ENCODE measurements at regions not wholly inside any gene's neighbourhood (a gene's known extent, or its start where the extent isn't known, plus 50 kb on each side); places are given as distances from the start of the nearest gene placed in this dataset.

- intact Hi-C loops (cut with DNase I), result no loop called here
- no peak overlapping the region for H3K27ac ChIP-seq (ENCODE audit: low read depth in 1 of 2, low read length in 2 of 2)
- no peak overlapping the region for H3K4me3 ChIP-seq (ENCODE audit: low read length in 2 of 2)
- WGBS, 2 donors, result 93 to 94% methylated on average over 5 of the region's 5 CpGs
- H3K27me3 ChIP-seq (ENCODE audit: control insufficient read depth in 1 of 2, insufficient read depth in 2 of 2, low read length in 1 of 2), result no peaks in the 10 kb centered on the region
- ATAC-seq (ENCODE audit: low FRiP score), result no peak
- peaks cover 0 to 2% of the 10 kb centered on the region in 2 donors for H3K4me1 ChIP-seq (ENCODE audit: control insufficient read depth in 1 of 2, insufficient read depth in 2 of 2, low read length in 2 of 2)
- no peak for DNase-seq
- H3K9me3 ChIP-seq (ENCODE audit: control insufficient read depth, low read length), result no peaks in the 10 kb centered on the region
- no peaks in the 10 kb centered on the region for H3K36me3 ChIP-seq (ENCODE audit: control insufficient read depth in 1 of 2, insufficient read depth in 2 of 2, low read length in 1 of 2)
Observed at GRCh38 chr12:115216301-115216700, 532.3 kb upstream of the TBX3 start.

DNA sequence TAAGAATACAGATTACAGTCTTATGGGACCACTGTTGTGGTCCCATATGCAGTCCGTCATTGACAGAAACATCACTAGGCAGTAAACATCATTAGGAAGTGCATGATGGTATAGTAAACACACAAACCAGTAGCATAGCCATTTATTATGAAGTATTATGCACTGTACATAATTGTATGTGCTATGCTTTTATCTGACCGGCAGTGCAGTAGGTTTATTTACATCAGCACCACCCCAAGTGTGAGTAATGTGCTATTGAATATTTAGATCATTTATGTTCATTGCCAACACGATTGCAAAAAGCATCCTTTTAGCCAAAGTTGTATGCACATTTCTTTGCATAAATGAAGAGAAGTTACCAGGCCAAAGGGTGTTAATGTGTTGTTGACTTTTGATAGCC, 531.6 kb upstream of the TBX3 start:
- H3K36me3 ChIP-seq (ENCODE audit: control insufficient read depth in 1 of 2, insufficient read depth in 2 of 2, low read length in 1 of 2), result no peaks in the 10 kb centered on the region
- no peak for ATAC-seq (ENCODE audit: low FRiP score)
- H3K4me1 ChIP-seq (ENCODE audit: control insufficient read depth in 1 of 2, insufficient read depth in 2 of 2, low read length in 2 of 2), result peaks cover 0 to 2% of the 10 kb centered on the region in 2 donors
- H3K27me3 ChIP-seq (ENCODE audit: control insufficient read depth in 1 of 2, insufficient read depth in 2 of 2, low read length in 1 of 2), result no peaks in the 10 kb centered on the region
- DNase-seq, result no peak
- no peaks in the 10 kb centered on the region for H3K9me3 ChIP-seq (ENCODE audit: control insufficient read depth, low read length)
- no peak overlapping the region for H3K27ac ChIP-seq (ENCODE audit: low read depth in 1 of 2, low read length in 2 of 2)
- H3K4me3 ChIP-seq (ENCODE audit: low read length in 2 of 2), result no peak overlapping the region
- intact Hi-C loops (cut with DNase I), result no loop called here
- 85 to 87% methylated on average over 3 of the region's 3 CpGs for WGBS, 2 donors

DNA sequence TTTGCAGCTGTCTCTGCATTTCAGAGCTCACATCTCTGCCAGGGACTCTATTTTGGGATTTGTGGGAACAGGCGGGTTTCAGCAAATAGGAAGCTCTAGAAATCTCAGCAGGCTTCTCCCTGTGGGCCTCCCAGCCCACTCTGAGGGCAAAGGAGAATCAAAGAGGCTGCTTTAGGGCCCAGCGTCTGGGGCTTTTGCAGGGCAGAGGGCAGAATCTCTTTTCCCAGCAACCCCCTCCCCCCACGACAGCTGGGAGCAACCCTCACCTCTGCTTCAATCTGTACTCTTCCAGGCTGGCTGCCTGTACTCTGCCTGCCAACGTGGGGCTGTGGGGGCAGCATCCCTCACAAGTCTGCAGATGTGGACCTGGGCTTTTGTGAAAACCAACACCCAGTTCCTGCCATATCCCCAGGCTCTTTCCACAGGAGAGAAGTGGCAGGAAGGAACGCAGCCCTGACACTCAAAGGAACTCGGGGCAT, 529.6 kb upstream of the TBX3 start:
- no peak for DNase-seq
- ATAC-seq (ENCODE audit: low FRiP score), result no peak
- H3K4me1 ChIP-seq (ENCODE audit: control insufficient read depth in 1 of 2, insufficient read depth in 2 of 2, low read length in 2 of 2), result peaks cover 0 to 2% of the 10 kb centered on the region in 2 donors
- H3K9me3 ChIP-seq (ENCODE audit: control insufficient read depth, low read length), result no peaks in the 10 kb centered on the region
- H3K36me3 ChIP-seq (ENCODE audit: control insufficient read depth in 1 of 2, insufficient read depth in 2 of 2, low read length in 1 of 2), result no peaks in the 10 kb centered on the region
- no peak overlapping the region for H3K27ac ChIP-seq (ENCODE audit: low read depth in 1 of 2, low read length in 2 of 2)
- 8 to 14% methylated on average over 6 of the region's 6 CpGs for WGBS, 2 donors
- intact Hi-C loops (cut with DNase I), result no loop called here
- no peaks in the 10 kb centered on the region for H3K27me3 ChIP-seq (ENCODE audit: control insufficient read depth in 1 of 2, insufficient read depth in 2 of 2, low read length in 1 of 2)
- no peak overlapping the region for H3K4me3 ChIP-seq (ENCODE audit: low read length in 2 of 2)

DNA sequence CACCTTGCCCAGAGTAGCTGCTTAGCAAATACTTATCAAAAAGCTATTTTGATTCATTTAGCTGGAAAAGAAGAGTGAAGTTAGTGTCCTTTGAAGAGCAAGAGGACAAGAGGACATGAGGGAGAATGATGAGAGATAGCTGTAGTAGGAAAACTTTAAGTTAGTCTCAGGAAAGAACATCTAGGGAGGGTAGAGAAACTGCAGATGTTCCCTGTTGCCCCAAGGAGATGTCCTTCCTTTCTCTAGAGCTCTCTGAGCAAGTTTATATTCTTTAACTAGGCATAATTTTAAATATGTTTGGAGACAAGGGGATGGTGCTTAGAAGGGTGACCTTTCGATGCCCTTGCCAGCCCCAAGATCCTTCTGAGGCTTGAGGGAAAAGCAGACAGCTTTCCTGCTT, 529.1 kb upstream of the TBX3 start:
- intact Hi-C loops (cut with DNase I), result no loop called here
- ATAC-seq (ENCODE audit: low FRiP score) (no peak), DNase-seq (no peak)
- 0 to 11% methylated on average over 1 of the region's 1 CpG for WGBS, 2 donors
- peaks cover 0 to 2% of the 10 kb centered on the region in 2 donors for H3K4me1 ChIP-seq (ENCODE audit: control insufficient read depth in 1 of 2, insufficient read depth in 2 of 2, low read length in 2 of 2)
- H3K36me3 ChIP-seq (ENCODE audit: control insufficient read depth in 1 of 2, insufficient read depth in 2 of 2, low read length in 1 of 2), result no peaks in the 10 kb centered on the region
- H3K4me3 ChIP-seq (ENCODE audit: low read length in 2 of 2), result no peak overlapping the region
- H3K27ac ChIP-seq (ENCODE audit: low read depth in 1 of 2, low read length in 2 of 2), result no peak overlapping the region
- no peaks in the 10 kb centered on the region for H3K9me3 ChIP-seq (ENCODE audit: control insufficient read depth, low read length)
- H3K27me3 ChIP-seq (ENCODE audit: control insufficient read depth in 1 of 2, insufficient read depth in 2 of 2, low read length in 1 of 2), result no peaks in the 10 kb centered on the region

GRCh38 chr12:115212356-115212755, 528.4 kb upstream of the TBX3 start:
- no peak overlapping the region for H3K27ac ChIP-seq (ENCODE audit: low read depth in 1 of 2, low read length in 2 of 2)
- H3K27me3 ChIP-seq (ENCODE audit: control insufficient read depth in 1 of 2, insufficient read depth in 2 of 2, low read length in 1 of 2), result no peaks in the 10 kb centered on the region
- peaks cover 0 to 2% of the 10 kb centered on the region in 2 donors for H3K4me1 ChIP-seq (ENCODE audit: control insufficient read depth in 1 of 2, insufficient read depth in 2 of 2, low read length in 2 of 2)
- H3K4me3 ChIP-seq (ENCODE audit: low read length in 2 of 2), result no peak overlapping the region
- no peaks in the 10 kb centered on the region for H3K36me3 ChIP-seq (ENCODE audit: control insufficient read depth in 1 of 2, insufficient read depth in 2 of 2, low read length in 1 of 2)
- WGBS, 2 donors, result 0% methylated on average over 1 of the region's 1 CpG
- intact Hi-C loops (cut with DNase I), result no loop called here
- DNase-seq (no peak), ATAC-seq (ENCODE audit: low FRiP score) (no peak)
- H3K9me3 ChIP-seq (ENCODE audit: control insufficient read depth, low read length), result no peaks in the 10 kb centered on the region

GRCh38 chr12:115210533-115211252, 526.7 kb upstream of the TBX3 start:
- Histone ChIP-seq H3K27ac (ENCODE audit: low read depth in 1 of 2, low read length in 2 of 2) (no peak overlapping the region), H3K4me1 (ENCODE audit: control insufficient read depth in 1 of 2, insufficient read depth in 2 of 2, low read length in 2 of 2) (peaks cover 0 to 2% of the 10 kb centered on the region in 2 donors), H3K36me3 (ENCODE audit: control insufficient read depth in 1 of 2, insufficient read depth in 2 of 2, low read length in 1 of 2) (no peaks in the 10 kb centered on the region), H3K27me3 (ENCODE audit: control insufficient read depth in 1 of 2, insufficient read depth in 2 of 2, low read length in 1 of 2) (no peaks in the 10 kb centered on the region), H3K4me3 (ENCODE audit: low read length in 2 of 2) (no peak overlapping the region), H3K9me3 (ENCODE audit: control insufficient read depth, low read length) (peaks cover 3% of the 10 kb centered on the region)
- no peak for ATAC-seq (ENCODE audit: low FRiP score)
- DNase-seq, result no peak
- WGBS, 2 donors, result 1 to 7% methylated on average over 3 of the region's 3 CpGs
- intact Hi-C loops (cut with DNase I), result no loop called here

- ATAC-seq (ENCODE audit: low FRiP score), result no peak
- Histone ChIP-seq H3K27ac (ENCODE audit: low read depth in 1 of 2, low read length in 2 of 2) (no peak overlapping the region), H3K4me1 (ENCODE audit: control insufficient read depth in 1 of 2, insufficient read depth in 2 of 2, low read length in 2 of 2) (peaks cover 0 to 2% of the 10 kb centered on the region in 2 donors), H3K9me3 (ENCODE audit: control insufficient read depth, low read length) (peaks cover 3% of the 10 kb centered on the region), H3K4me3 (ENCODE audit: low read length in 2 of 2) (no peak overlapping the region), H3K36me3 (ENCODE audit: control insufficient read depth in 1 of 2, insufficient read depth in 2 of 2, low read length in 1 of 2) (no peaks in the 10 kb centered on the region), H3K27me3 (ENCODE audit: control insufficient read depth in 1 of 2, insufficient read depth in 2 of 2, low read length in 1 of 2) (no peaks in the 10 kb centered on the region)
- 85 to 89% methylated on average over 8 of the region's 8 CpGs for WGBS, 2 donors
- DNase-seq, result no peak
- intact Hi-C loops (cut with DNase I), result no loop called here
Observed at GRCh38 chr12:115209230-115209629, 525.3 kb upstream of the TBX3 start.

DNA sequence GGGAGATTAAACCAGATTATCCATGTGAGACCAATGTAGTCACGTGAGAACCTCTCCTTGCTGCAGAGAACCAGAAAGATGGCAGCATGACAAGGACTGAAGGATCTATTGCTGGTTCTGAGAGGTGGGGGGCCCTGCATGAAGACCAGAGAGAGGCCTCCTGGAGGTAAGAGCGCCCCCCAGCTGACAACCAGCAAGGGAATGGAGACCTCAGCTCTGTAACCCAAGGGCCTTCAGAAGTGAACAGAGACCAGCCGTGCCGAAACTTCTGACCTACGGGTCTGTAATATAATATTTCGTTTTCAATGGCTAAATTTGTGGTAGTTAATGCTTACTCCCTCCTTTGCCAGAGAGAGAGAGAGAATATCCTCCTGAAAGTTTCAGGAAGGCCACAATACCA, 524.1 kb upstream of the TBX3 start:
- no peak for DNase-seq
- Histone ChIP-seq H3K4me1 (ENCODE audit: control insufficient read depth in 1 of 2, insufficient read depth in 2 of 2, low read length in 2 of 2) (no peaks in the 10 kb centered on the region), H3K36me3 (ENCODE audit: control insufficient read depth in 1 of 2, insufficient read depth in 2 of 2, low read length in 1 of 2) (no peaks in the 10 kb centered on the region), H3K9me3 (ENCODE audit: control insufficient read depth, low read length) (peaks cover 3% of the 10 kb centered on the region), H3K4me3 (ENCODE audit: low read length in 2 of 2) (no peak overlapping the region), H3K27ac (ENCODE audit: low read depth in 1 of 2, low read length in 2 of 2) (no peak overlapping the region), H3K27me3 (ENCODE audit: control insufficient read depth in 1 of 2, insufficient read depth in 2 of 2, low read length in 1 of 2) (no peaks in the 10 kb centered on the region)
- WGBS, 2 donors, result 90 to 93% methylated on average over 6 of the region's 6 CpGs
- intact Hi-C loops (cut with DNase I), result no loop called here
- ATAC-seq (ENCODE audit: low FRiP score), result no peak

DNA sequence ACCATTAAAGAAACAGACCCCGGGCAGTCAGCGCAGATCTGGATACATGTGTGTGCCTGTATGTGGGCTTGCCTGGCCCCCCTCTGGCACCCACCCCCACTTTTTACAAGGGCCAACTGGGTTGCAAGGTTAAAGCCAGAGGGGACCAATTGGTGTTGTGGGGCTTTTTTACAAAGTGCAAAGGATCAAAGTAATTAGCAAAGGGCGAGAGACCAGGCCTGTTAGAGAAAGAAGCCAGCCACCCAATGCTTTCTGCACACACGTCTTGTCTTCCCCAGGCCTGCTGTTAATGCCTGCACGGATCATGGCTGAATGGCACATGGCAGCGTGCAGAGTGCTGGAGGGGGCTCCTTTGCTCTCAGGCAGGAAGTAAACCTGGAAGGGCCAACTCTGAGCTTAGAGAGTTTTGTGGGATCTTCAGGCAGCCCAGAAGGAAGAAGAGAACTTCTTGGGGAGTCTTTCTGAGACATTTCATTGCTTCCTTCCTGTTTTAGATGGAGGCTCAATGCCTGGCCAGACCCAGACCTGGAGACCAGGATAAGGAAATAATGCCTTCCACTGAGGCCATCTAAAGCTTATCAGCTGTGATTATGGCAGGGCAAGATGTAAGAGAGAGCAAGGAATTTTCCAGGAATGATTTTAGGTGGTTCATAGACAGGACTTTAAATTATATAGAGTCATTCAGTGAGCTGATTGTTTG, 523.4 kb upstream of the TBX3 start:
- H3K27me3 ChIP-seq (ENCODE audit: control insufficient read depth in 1 of 2, insufficient read depth in 2 of 2, low read length in 1 of 2), result no peaks in the 10 kb centered on the region
- no peak for DNase-seq
- peaks cover 3% of the 10 kb centered on the region for H3K9me3 ChIP-seq (ENCODE audit: control insufficient read depth, low read length)
- intact Hi-C loops (cut with DNase I), result no loop called here
- no peak overlapping the region for H3K27ac ChIP-seq (ENCODE audit: low read depth in 1 of 2, low read length in 2 of 2)
- H3K36me3 ChIP-seq (ENCODE audit: control insufficient read depth in 1 of 2, insufficient read depth in 2 of 2, low read length in 1 of 2), result no peaks in the 10 kb centered on the region
- H3K4me1 ChIP-seq (ENCODE audit: control insufficient read depth in 1 of 2, insufficient read depth in 2 of 2, low read length in 2 of 2), result no peaks in the 10 kb centered on the region
- H3K4me3 ChIP-seq (ENCODE audit: low read length in 2 of 2), result no peak overlapping the region
- WGBS, 2 donors, result 94 to 97% methylated on average over 6 of the region's 6 CpGs
- no peak for ATAC-seq (ENCODE audit: low FRiP score)

Measured in aorta (tissue), 5 donors.